Activated CD8-positive, alpha-beta memory T cell treated with anti-CD3 and anti-CD28 coated beads, Interleukin-2, amount 50 U/mL, for 48 hours (primary cell): ENCODE measurements at regions not wholly inside any gene's neighbourhood (a gene's known extent, or its start where the extent isn't known, plus 50 kb on each side); places are given as distances from the start of the nearest gene placed in this dataset.

Experiments used
- DNase-seq: peaks from one replicate; pipeline ENCODE4 v3.0.0-alpha.2; 2020

DNA sequence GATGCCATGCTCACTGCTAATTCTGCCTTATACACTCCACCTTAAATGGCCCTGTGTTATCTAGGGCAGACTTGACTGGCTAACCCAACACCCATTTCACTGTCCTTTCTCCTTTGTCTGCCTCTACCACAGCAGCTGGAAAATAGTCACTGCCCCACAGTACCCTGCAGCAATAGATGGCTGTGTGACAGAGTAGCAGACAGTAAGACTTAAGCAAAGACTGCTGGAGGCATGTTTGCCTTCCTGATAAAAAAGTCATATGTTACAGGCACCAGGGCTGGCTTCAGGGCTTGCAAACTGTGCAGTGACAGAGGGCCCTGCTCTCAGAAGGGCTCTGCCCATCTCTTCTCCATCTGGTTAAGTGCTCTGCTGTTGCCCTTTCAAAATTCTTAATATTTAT, 332.6 kb upstream of the GHITM start:
- no peak for DNase-seq

DNA sequence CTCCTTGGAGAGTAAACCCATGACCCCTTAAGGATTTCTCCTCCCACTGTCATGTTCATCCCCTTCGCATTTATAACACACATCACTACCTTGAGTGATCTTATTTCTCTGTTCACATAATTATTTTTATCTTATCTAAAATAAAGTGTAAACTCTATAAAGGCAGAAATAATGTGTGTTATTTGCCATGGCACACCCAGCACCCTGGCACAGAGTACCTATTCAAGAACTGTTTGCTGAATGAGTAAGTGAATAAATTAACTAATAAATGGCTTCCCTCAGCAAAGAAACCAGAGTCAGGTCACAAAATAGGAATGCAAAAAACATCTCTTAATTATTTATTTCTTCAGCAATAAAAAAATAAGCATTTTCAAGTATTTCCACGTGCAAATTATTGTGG, 330.3 kb upstream of the GHITM start:
- no peak for DNase-seq

GRCh38 chr10:83816942-83817341, 322.4 kb upstream of the GHITM start:
- no peak for DNase-seq

GRCh38 chr10:83817797-83818196, 321.5 kb upstream of the GHITM start:
- DNase-seq: no peak

DNA sequence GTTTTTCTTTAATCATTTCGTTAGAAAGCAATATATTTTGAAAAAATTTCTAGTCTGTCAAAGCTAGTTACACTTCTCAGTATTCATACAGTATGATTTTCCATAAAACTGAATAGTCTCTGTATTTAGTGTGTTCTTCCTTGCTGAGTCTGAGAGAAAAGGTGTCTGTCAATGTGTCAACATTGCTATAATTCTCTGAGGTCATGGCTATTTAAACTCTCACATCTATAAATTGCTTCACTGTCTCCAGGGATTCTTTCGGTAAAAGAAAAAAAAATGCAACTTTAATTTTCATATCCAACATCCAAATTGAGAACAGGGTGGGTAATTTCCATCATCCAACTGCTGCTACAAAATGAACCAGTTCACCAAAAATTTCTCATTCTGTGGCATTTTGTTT, 319.7 kb upstream of the GHITM start:
- no peak for DNase-seq

DNA sequence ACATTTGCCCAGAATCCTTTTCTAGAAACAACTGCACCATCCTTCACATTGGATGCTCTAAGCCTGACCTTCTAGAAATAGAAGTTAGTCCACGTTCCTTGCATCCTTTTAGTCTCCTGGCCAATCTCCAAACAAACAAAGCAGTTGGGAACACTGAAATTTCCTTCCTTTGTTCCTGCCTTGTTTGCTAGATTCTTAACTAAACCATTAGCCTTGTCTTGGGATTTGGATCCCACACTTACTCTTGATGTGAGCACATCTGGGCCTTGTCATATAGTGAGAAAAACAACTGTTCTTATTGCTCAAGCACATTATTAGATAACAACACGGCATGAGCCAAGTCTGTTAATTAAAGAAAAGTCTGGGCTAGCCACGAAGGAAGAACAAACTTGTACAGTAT, 319.3 kb upstream of the GHITM start:
- DNase-seq: no peak

GRCh38 chr10:83824099-83824498, 315.2 kb upstream of the GHITM start:
- DNase-seq: no peak

GRCh38 chr10:83834096-83834495, 305.2 kb upstream of the GHITM start:
- no peak for DNase-seq

DNA sequence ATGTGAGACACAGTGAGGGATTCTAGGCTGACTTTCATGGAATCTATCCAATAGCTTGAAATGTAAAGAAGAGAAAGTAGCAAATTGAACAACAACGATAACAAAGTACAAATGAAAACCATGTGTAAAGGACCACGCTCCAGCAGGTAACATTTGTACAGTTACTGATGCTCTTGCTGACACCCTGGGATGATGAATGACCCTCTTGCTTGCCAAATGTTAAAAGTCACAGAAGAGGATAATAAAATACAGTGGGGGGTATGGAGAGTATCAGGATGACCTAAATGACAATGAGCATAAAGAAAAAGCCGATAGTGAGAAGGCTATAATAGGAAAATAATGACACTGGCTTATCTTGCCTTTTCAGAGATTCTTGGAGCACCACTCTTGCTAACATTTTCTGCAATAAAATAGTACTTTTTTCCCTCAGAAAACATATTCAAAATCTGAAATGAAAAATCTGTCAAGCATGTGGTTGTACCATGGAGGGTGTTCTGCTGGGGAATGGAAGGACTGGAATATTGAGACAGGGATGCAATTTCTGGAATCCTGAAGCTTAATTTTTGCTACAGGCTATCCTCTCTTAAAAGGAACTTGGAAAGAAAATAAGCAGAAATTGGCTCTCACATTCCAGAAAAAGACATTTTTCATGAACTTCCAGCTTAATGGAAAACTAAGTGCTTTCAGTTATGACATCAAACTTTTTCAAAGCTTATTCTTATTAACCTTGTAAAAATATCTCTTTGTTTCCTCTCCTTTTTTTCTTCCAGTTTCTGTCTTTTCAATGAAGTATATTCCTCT, 303.2 kb upstream of the GHITM start:
- no peak for DNase-seq

DNA sequence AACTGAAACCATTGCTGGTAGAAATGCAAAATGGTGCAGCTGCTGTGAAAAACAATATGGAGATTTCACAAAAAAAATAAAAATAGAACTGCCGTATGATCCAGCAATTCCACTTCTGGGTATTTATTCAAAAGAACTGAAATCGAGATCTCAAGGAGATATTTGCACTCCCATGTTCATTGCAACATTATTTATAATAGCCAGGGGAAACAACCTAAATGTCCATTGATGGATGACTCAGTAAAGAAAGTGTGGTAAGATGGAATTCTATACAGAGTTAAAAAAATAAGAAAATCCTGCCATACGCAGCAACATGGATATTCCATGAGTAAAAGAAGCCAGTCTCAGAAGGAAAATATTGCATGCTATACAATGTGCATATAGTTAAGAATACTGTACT, 290.6 kb upstream of the GHITM start:
- DNase-seq: no peak

- DNase-seq: no peak
Observed at GRCh38 chr10:83849150-83849549, 290.2 kb upstream of the GHITM start.

GRCh38 chr10:83852146-83852545, 287.2 kb upstream of the GHITM start:
- DNase-seq: no peak

- no peak for DNase-seq
Observed at GRCh38 chr10:83862723-83863122, 276.6 kb upstream of the GHITM start.

DNA sequence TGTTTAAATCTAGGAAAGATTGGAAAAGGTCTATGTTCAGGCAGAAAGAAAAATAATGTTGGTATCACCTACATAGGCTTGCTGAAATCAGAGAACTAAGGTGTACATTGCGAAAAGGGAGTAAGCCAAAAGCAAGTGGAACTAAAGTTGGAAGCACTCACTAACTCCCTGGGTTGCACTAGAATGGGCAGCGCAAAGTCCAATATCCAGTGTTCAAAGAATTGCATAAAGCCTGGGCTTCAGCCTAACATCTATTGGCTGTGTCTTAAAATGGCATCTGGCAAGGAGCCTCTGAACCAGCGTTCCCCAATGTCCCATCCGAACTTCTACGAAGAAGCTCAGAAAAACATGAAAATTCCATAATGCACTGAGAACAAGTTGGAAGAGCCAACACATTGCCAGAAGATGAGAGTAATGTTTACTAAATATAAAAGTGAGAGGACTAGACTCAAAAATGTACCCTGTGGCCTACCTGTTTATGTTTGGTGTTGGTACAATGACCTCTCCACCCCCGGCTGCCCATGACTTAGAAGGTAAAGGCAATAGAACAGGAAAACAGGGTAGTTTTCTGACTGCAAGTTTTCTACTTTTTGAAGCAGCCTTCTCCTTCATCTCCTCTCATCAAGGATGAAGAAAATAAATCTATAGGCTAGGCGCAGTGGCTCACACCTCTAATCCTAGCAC, 275.9 kb upstream of the GHITM start:
- DNase-seq: no peak

- no peak for DNase-seq
Observed at GRCh38 chr10:83869898-83870297, 269.4 kb upstream of the GHITM start.

DNA sequence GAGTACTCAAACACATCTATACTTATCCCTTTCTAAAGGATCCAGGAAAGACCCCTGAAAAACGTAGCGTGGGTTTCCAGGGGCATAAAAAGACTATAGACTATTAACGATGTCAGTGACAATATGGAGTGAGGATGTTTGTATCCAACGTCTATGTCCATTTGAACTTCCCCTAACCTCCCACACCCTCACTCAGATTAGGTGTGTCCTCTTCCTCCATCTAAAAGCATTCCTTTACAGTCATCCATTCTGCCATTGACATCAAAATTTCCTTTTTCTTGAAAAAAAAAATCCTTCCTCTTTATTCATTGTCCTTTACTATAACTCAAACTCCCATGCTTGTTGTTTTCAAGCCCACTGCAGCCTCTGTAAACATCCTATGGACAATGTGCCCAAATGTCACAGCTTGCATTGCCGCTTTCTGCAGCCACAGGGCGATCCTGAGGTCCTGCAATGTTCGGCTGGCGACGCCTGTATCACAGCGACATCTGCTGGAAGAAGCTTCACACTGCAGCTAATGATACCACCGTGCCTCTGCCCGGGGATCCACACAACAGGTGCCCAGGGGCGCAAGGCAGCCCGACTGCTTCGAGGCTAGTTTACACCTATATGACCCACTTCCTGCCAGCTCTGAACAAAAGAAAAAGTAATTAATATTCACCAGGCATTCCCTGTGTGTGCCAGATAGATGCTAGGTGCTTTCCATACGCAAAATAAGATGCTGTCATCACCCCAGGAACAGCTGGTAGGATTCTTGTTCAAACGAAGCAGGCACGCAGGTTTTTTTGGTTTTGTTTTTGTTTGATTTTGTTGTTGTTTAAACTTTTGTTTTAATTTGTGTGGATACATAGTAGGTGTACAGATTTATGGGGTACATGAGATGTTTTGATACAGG, 267.9 kb upstream of the GHITM start:
- DNase-seq: peak; percentile 83

DNA sequence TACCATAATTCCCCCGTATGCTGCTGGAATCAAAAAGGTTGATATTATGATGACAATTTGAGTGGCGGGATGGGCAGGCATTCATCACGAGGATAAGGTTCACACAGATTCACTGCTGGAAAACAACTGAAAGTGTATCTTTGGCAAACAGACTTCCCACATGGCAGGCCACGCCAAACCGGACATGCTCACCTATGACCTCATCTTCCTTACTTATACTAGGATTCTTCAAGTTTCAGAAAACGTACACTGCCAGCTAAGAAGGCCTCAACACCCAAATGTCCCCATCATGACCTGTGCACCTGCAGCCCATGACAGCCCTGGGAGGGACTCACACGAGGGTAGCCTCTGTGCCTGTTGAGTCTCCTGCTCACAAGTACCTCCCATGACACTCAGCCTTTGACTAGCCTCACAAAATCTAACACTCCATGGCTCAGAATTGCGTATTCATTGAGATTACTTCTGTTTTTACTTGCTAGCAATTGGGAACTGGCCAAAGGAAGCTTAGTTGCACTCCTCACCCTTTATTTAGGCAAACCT, 259.0 kb upstream of the GHITM start:
- DNase-seq: no peak

DNA sequence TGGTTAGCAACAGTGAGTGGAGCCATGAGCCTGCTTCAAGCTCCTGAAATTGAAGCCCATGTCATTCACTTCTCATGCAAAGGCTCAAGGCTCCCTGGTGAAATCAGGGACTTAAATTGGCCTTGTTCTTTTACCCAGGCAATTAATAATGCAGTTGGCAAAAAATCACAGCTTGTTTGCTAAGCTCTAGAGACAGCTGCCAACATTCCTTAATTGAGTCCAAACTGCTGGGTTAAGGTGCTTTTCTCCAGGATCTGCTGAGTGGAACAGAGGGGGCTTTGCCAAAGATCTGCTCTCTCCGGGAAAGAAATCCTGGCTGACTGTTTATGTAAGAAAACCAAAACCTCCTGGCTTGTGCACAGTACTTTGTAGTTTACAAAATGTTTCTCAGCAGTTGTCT, 257.6 kb upstream of the GHITM start:
- DNase-seq: no peak

DNA sequence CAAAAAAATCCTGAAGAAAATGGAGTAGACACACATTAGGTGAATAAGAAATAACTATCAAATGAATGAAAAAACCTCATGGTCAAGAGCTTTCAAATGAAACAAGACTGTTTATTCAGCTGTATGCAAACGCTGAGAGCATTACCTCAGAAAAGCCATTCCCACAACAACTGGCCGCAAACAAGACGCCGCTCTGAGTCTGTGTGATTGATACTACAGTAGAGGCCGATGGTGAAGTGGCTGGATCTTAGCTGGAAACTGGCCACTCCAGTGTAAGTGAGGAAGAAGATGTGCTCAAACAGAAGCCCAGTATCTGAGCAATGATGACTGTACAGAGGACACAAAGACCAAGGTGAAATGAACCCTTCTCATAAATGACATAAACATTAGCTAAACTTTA, 252.4 kb upstream of the GHITM start:
- DNase-seq: no peak

GRCh38 chr10:83892737-83893136, 246.6 kb upstream of the GHITM start:
- no peak for DNase-seq

DNA sequence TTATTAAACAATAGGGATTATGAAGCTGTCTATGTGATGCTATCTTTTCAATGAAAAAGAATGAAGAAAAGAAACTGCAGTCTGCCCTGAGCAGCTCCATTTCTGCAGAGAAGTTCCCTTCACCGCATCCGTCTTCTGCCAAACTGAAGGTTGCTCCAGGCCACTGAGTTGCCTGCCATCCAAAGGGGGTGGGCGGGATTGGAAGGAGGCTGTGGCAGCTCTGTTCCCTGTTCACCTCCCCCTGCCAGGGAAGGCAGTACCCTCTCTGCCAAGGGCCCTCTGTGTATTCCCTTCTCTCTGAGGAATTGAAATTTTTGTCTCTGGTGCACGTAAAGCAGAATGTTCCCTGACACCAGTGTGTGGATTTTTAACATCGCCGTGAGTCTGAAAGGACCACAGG, 243.1 kb upstream of the GHITM start:
- DNase-seq: no peak

GRCh38 chr10:83897626-83898025, 241.7 kb upstream of the GHITM start:
- no peak for DNase-seq

- DNase-seq: no peak
Observed at GRCh38 chr10:83908506-83908905, 230.8 kb upstream of the GHITM start.
